ENCODE measurements at regions not wholly inside any gene's neighbourhood (a gene's known extent, or its start where the extent isn't known, plus 50 kb on each side); places are given as distances from the start of the nearest gene placed in this dataset.

- Histone ChIP-seq H3K27me3 (ENCODE audit: insufficient read depth, low read depth, low read length) (no peaks in the 10 kb centered on the region), H2AFZ (ENCODE audit: low read depth, low read length) (no peak overlapping the region), H3K4me2 (ENCODE audit: low read length) (no peak overlapping the region), H3F3A (ENCODE audit: insufficient read depth, low read length, poor library complexity, severe bottlenecking) (no peaks in the 10 kb centered on the region), H3K27ac (ENCODE audit: low read length) (no peak overlapping the region), H3K4me3 (ENCODE audit: low read length) (no peak overlapping the region), H3K79me2 (replicated peaks; ENCODE audit: insufficient read depth, low read length) (no peaks in the 10 kb centered on the region), H3K9me3 (ENCODE audit: low read length) (no peaks in the 10 kb centered on the region), H3K9me2 (ENCODE audit: insufficient read depth, low read length) (no peaks in the 10 kb centered on the region), H4K20me1 (ENCODE audit: insufficient read depth) (no peaks in the 10 kb centered on the region), H3K9ac (ENCODE audit: low read length) (no peak overlapping the region), H3K36me3 (ENCODE audit: insufficient read depth, low read length) (no peaks in the 10 kb centered on the region)
- no peak for TF ChIP-seq RAD21 (conservative IDR thresholded peaks at IDR 0.05)
- no peak for TF ChIP-seq MXI1 (conservative IDR thresholded peaks at IDR 0.05; ENCODE audit: poor library complexity, severe bottlenecking)
- no peak for TF ChIP-seq TAF1 (IDR thresholded peaks at IDR 0.05; ENCODE audit: low read depth)
- TF ChIP-seq REST (IDR thresholded peaks at IDR 0.05; ENCODE audit: borderline replicate concordance): no peak
- no peak for TF ChIP-seq POLR2AphosphoS5 (IDR thresholded peaks at IDR 0.05)
- TF ChIP-seq CTCF (IDR thresholded peaks at IDR 0.05; ENCODE audit: poor library complexity, severe bottlenecking): no peak
- TF ChIP-seq EZH2 (IDR thresholded peaks at IDR 0.05; ENCODE audit: borderline replicate concordance, insufficient read depth, low read length, poor library complexity, severe bottlenecking): no peak
- no peak for TF ChIP-seq EP300 (conservative IDR thresholded peaks at IDR 0.05; ENCODE audit: poor library complexity, severe bottlenecking)
- no peak for TF ChIP-seq SMC3 (conservative IDR thresholded peaks at IDR 0.05; ENCODE audit: poor library complexity)
These were observed 74.2 kb upstream of the FOXD3 start for GRCh38 chr1:63248216-63248615.

- H3K79me2 ChIP-seq (replicated peaks; ENCODE audit: insufficient read depth, low read length): no peaks in the 10 kb centered on the region
- H3K36me3 ChIP-seq (ENCODE audit: insufficient read depth, low read length): no peaks in the 10 kb centered on the region
- no peaks in the 10 kb centered on the region for H3K9me2 ChIP-seq (ENCODE audit: insufficient read depth, low read length)
- H3K27me3 ChIP-seq (ENCODE audit: insufficient read depth, low read depth, low read length): no peaks in the 10 kb centered on the region
- TF ChIP-seq EZH2 (IDR thresholded peaks at IDR 0.05; ENCODE audit: borderline replicate concordance, insufficient read depth, low read length, poor library complexity, severe bottlenecking): no peak
- no peak for TF ChIP-seq POLR2AphosphoS5 (IDR thresholded peaks at IDR 0.05)
- TF ChIP-seq SMC3 (conservative IDR thresholded peaks at IDR 0.05; ENCODE audit: poor library complexity): no peak
- no peak for TF ChIP-seq EP300 (conservative IDR thresholded peaks at IDR 0.05; ENCODE audit: poor library complexity, severe bottlenecking)
- no peak for TF ChIP-seq MXI1 (conservative IDR thresholded peaks at IDR 0.05; ENCODE audit: poor library complexity, severe bottlenecking)
- TF ChIP-seq REST (IDR thresholded peaks at IDR 0.05; ENCODE audit: borderline replicate concordance): no peak
- no peak for TF ChIP-seq RAD21 (conservative IDR thresholded peaks at IDR 0.05)
- no peak for TF ChIP-seq CTCF (IDR thresholded peaks at IDR 0.05; ENCODE audit: poor library complexity, severe bottlenecking)
- TF ChIP-seq TAF1 (IDR thresholded peaks at IDR 0.05; ENCODE audit: low read depth): no peak
- no peaks in the 10 kb centered on the region for H3K9me3 ChIP-seq (ENCODE audit: low read length)
- H4K20me1 ChIP-seq (ENCODE audit: insufficient read depth): no peaks in the 10 kb centered on the region
- H3K4me3 ChIP-seq (ENCODE audit: low read length): no peak overlapping the region
- H3K9ac ChIP-seq (ENCODE audit: low read length): no peak overlapping the region
- H3K27ac ChIP-seq (ENCODE audit: low read length): no peak overlapping the region
- no peak overlapping the region for H2AFZ ChIP-seq (ENCODE audit: low read depth, low read length)
- no peaks in the 10 kb centered on the region for H3F3A ChIP-seq (ENCODE audit: insufficient read depth, low read length, poor library complexity, severe bottlenecking)
- no peak overlapping the region for H3K4me2 ChIP-seq (ENCODE audit: low read length)
These were observed 67.2 kb upstream of the FOXD3 start for GRCh38 chr1:63255153-63255552.

Data from neural cell (in vitro differentiated cells).